ENCODE measurements at regions not wholly inside any gene's neighbourhood (a gene's known extent, or its start where the extent isn't known, plus 50 kb on each side); places are given as distances from the start of the nearest gene placed in this dataset.

GRCh38 chr7:21318916-21319270 lies 109.0 kb upstream of the SP4 start:
- TF ChIP-seq NFRKB (IDR thresholded peaks at IDR 0.05) (no peak), SP1 (IDR thresholded peaks at IDR 0.05) (no peak), ELF4 (IDR thresholded peaks at IDR 0.05) (no peak), FOXK2 (IDR thresholded peaks at IDR 0.05) (no peak), FOXA1 (IDR thresholded peaks at IDR 0.05) (no peak), FOXM1 (IDR thresholded peaks at IDR 0.05; ENCODE audit: borderline replicate concordance) (no peak)
- TF ChIP-seq, protein P1, sequence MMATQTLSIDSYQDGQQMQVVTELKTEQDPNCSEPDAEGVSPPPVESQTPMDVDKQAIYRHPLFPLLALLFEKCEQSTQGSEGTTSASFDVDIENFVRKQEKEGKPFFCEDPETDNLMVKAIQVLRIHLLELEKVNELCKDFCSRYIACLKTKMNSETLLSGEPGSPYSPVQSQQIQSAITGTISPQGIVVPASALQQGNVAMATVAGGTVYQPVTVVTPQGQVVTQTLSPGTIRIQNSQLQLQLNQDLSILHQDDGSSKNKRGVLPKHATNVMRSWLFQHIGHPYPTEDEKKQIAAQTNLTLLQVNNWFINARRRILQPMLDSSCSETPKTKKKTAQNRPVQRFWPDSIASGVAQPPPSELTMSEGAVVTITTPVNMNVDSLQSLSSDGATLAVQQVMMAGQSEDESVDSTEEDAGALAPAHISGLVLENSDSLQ (IDR thresholded peaks at IDR 0.05) = no peak
